ENCODE measurements at regions not wholly inside any gene's neighbourhood (a gene's known extent, or its start where the extent isn't known, plus 50 kb on each side); places are given as distances from the start of the nearest gene placed in this dataset.

DNA sequence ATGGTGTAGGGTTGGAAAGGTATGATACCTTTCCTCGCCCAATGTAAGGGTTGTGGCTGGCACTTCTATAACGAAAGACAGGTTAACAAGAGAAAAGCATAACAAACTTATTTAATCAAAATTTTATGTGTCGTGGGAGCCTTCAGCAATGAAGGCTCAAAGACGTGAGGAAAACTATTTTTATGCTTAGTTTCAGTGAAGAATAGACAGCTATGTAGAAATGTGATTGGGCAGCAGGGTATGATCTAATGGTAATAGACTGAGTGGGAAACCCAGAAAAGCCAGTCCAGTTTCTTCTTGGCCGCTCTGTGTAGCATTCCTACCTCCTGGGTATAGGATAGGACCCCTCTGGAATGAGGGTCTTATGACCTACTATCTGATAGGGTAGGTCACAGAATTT is 464.7 kb downstream of the ADGRL2 start:
- no peak overlapping the region for H3K4me3 ChIP-seq (ENCODE audit: low read length)
- DNase-seq (ENCODE audit: low read depth, low spot score): no peak

DNA sequence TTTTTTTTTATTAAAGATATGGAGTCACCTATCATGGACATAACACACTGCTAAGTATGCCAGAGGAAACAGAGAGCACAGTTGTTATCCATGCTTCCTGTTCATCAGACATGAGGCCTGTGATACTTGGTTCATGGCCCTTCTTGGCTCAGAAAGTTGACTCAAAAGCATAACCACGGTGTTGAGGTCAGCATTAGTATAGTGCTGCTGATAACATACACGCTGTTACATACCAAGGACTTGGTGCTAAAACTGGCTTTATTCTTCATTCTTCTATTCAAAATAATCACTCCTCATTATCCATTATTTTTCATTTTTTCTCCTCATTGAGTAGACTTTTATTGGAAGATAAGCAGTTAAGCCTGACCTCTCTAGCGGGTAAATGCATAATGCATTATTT is 464.1 kb downstream of the ADGRL2 start:
- DNase-seq (ENCODE audit: low read depth, low spot score): no peak
- H3K4me3 ChIP-seq (ENCODE audit: low read length): no peak overlapping the region

DNA sequence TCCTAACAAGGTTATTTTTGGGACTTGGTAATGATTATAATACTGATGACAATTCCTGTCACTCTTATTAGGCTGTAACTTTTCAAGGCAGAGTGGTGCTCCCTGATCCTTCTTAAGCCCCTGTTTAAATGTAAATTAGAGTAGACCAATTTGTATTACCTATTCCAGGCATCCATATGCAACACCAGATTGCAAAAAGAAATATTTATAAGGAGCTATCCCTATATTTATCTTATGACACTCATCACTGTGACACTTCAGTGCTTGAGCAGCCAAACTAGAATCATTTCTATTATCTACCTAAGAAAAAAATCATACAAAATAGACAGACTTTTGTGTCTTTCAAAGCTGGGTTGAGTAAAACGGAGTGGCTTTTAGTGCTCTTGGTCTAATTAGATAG is 462.7 kb downstream of the ADGRL2 start:
- no peak for DNase-seq (ENCODE audit: low read depth, low spot score)
- no peak overlapping the region for H3K4me3 ChIP-seq (ENCODE audit: low read length)

DNA sequence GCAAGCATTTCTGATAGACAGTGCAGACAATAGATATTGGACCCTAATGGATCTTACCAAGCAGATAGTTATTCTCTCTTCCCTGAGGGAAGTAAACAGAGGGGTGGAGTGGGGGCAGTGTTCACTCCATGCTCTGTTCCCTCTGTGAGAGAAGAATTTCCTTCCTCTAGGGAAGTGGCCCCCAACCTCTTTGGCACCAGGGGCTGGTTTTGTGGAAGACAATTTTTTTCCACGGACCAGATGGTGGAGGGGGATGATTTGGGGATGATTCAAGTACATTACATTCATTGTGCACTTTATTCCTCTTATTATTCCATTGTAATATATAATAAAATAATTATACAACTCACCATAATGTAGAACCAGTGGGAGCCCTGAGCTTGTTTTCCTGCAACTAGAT is 459.9 kb downstream of the ADGRL2 start:
- no peak for DNase-seq (ENCODE audit: low read depth, low spot score)
- H3K4me3 ChIP-seq (ENCODE audit: low read length): no peak overlapping the region

DNA sequence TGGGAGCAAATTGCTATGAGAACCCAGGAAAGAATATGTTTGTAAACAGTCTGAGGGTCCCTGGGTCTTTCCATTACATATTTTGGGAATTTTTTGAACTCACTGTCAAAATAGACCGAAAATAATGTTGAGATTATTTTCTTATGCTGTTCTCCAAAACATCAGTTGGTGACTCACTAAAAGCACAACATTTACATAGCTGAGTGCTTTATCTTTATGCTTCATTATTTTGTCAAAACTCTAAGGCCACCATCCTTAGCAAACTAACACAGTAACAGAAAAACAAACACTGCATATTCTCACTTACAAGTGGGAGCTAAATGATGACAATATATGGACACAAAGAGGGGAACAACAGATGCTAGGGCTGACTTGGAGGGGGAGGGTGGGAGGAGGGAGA is 459.3 kb downstream of the ADGRL2 start:
- no peak overlapping the region for H3K4me3 ChIP-seq (ENCODE audit: low read length)
- no peak for DNase-seq (ENCODE audit: low read depth, low spot score)

DNA sequence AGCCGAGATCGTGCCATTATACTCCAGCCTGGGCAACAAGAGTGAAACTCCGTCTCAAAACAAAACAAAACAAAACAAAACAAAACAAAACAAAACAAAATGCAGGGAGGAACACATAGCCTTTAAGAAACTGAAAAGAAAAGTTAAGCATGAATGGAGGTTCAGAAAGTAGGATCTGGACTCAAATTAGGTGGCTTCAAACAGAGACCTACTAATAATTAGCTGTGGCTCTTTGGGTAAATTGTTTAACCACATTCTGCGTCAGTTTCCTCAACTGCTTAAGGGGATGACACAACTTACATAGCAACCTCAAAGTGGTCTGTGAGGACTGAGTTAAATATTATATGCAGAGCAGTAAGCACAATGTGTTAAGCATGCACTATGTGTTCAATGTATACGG is 458.2 kb downstream of the ADGRL2 start:
- DNase-seq (ENCODE audit: low read depth, low spot score): no peak
- H3K4me3 ChIP-seq (ENCODE audit: low read length): no peak overlapping the region

DNA sequence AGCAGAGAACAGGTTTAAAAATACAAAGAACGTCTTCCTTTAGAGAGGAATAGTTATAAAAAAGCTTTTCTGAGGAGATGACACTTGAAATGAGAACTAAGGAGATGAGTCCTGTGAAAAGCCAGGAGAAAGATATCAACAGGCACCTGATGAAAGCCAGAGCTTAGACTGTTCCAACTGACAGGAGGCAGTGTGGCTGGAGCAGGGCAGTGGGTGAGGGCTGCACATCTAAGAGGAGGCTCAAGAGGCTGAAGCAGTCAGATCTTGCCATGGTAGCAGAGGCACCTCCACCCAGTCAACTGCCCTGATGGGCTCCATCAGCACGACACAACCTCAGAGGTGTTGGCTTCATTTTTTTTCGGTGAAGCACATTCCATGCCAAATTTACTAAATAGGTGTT is 445.3 kb downstream of the ADGRL2 start:
- no peak for DNase-seq (ENCODE audit: low read depth, low spot score)
- no peak overlapping the region for H3K4me3 ChIP-seq (ENCODE audit: low read length)

DNA sequence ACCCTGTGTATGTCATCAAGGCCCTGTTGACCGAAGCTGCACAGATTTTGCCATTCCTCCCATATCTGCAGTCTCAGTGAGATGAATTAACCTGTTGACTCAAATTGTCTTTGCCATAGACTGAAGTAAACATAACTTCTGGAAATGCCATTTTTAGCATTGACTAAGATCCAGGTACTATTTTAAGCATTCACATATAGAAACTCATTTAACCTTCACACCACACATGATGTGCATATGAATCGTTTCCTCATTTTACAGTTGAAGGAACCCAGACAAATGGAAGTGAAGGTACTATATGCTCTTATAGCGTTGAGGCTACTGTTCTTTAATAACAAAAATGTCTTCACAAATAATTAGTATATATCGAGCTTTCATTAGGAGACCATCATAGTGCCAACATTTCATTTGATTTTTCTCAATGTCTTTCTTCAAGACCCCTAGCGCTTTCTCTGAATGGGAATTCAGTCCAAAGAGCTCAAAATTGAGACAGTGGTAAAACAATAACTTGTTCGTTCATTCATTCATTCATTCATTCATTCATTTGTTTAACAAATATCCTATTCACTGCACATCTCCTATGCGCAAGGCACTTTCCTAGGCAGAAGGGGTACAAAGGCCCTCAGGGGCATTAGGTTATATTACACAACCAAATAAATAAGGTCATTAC is 444.7 kb downstream of the ADGRL2 start:
- H3K4me3 ChIP-seq (ENCODE audit: low read length): no peak overlapping the region
- no peak for DNase-seq (ENCODE audit: low read depth, low spot score)

DNA sequence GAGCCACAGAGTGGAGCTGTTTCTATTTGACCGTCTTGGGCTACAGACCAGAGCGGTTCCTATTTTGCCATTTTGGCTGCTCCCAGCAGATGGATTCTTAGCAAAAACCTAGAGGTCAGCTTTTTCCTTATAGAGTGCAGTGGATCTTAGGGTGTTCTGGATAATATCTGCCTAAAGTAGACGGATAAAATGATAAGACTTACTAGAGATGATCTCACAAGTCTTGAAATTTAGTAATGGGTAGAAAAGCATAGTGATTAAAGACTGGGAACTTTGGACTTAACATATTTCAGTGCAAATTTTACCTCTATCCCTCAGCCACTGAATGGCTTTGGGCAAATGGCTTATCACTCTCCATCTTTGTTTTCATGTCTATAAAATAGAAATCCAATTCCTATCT is 439.8 kb downstream of the ADGRL2 start:
- no peak for DNase-seq (ENCODE audit: low read depth, low spot score)
- no peak overlapping the region for H3K4me3 ChIP-seq (ENCODE audit: low read length)

DNA sequence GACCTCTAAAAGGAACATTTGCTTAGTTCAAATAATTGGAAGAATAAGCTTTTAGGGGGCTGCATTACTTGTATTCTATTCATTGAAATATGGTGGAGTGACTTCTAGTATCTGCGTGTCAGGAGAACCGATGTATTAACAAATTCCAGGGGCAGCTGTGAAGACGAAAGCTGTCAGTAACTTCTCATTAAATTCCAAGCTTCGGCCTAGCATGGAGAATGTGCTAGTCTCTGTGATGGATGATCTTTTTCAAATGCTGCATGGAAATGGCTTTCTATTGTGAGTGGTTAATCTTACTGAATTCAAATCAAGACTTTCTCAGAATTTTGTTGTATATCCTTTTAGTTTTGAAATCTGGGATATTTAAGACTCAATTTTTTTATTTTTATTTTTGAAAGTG is 429.9 kb downstream of the ADGRL2 start:
- no peak overlapping the region for H3K4me3 ChIP-seq (ENCODE audit: low read length)
- no peak for DNase-seq (ENCODE audit: low read depth, low spot score)

DNA sequence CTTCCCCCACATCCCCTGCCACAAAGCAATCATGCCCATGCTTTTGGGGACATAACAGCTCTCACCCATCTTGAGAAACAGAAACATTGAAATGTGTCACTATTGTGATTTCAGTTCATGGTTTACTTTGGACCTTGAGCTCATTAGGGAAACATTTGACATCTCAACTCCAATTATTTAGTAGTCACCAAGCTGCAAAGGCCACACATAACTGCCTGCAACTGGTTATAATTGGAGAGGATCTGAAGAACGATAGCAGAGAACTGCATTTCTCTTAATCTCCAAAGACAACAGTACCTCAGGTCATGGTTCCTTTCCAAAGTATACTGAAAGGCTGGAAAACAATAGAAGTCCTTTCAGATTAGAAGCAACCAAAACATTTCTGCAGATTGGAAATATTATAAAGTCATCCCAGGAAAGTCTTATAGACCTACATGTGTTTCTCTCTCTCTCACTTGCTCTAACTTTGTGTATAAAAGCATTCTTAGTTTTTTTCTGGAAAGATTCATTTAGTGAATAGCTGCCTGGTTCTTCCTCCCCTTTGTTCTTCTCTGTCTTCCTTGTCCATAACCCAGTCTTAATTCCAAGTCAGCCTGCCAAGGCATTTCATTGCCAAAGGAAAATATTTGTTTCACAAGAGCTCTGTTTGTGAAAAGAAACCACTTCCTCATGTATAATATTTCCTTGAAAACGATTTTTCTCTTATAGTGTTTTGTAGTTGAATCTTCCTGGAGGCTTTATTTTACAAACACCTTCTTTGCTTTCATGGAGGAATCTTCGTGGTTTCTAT is 426.8 kb downstream of the ADGRL2 start:
- no peak for DNase-seq (ENCODE audit: low read depth, low spot score)
- no peak overlapping the region for H3K4me3 ChIP-seq (ENCODE audit: low read length)

DNA sequence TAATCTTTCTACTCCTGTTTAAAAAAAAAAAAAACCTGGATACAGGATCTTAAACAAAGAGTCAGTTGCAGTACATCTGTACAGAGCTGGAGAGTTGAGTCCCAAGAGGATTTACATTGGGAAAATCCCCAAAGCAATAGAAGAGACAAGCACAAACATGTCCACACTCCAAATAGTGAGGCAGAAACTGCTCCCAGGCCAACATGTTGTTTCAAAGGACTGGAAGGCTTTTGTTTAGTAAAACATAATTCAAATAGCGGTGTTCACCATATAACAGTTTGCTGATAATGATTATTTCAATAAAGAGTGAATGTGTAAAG is 425.4 kb downstream of the ADGRL2 start:
- no peak for DNase-seq (ENCODE audit: low read depth, low spot score)
- H3K4me3 ChIP-seq (ENCODE audit: low read length): no peak overlapping the region

DNA sequence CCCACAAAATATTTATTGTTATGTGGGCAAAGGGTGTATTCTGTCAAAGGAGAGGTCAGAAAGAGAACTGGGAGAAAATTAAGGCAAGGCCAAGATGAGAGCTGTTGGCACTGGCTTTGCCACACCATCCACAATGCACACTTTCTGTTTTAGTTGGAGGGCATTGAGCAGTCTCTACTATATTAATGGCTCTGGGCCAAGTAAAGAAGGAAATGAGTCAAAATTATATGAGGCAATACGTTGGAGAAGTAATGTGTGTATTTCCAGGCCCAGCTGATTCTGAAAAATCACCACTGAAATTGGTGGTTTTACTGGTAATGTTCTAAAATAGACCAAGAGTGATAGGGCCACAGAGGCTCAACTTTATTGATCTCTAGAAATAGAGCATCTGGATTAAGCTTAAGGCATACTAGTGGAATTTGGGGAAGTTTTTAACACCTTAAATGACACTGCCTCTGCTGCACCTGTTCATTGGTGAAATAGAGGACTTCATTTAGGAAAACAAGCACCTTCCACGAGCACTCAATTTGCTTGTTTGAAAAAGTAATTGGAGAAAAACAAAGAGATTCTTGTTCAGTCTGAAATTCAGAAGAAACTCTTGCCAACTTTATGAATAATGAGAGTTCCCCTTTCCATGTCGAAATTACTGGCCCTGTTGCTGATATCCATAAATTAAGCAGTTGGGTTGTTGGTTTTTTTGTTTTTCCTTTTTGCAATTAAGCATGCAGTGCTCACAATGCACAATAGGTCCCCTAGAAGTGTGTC is 424.9 kb downstream of the ADGRL2 start:
- H3K4me3 ChIP-seq (ENCODE audit: low read length): no peak overlapping the region
- DNase-seq (ENCODE audit: low read depth, low spot score): no peak

DNA sequence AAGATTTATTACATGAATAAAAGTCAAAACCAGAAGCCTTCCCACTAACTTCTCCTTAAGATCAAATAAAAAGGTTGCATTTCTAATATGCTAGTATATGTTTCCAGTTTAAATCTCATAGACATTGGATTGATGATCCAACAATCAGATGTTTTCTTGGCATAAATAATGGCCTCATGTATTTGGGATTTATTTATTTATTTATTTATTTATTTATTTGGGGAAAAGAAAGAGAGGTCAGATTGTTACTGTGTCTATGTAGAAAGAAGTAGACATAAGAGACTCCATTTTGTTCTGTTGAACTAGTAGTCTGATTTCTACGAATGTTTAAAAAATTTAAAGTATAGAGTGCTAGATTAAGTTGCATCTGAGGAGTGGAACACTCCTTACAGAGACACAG is 422.4 kb downstream of the ADGRL2 start:
- H3K4me3 ChIP-seq (ENCODE audit: low read length): no peak overlapping the region
- DNase-seq (ENCODE audit: low read depth, low spot score): no peak

DNA sequence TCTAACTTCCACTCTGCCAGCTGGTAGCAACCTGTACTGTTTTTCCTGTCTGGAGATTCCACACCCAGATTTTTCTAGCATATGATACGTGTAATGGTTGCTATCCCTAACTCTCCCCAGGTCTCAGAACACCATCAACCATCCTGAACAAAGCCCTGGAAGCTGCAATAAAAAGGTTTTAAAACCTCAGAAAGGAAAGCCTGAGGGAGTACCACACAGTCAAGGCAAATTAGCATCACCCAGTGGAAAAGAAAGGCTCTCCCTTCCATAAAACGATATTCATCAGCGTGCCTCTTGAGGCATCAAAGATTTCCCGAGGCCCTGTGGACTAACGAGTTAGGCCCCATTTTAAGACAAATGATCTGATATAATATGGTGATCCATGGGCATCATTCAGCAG is 421.0 kb downstream of the ADGRL2 start:
- no peak overlapping the region for H3K4me3 ChIP-seq (ENCODE audit: low read length)
- no peak for DNase-seq (ENCODE audit: low read depth, low spot score)

DNA sequence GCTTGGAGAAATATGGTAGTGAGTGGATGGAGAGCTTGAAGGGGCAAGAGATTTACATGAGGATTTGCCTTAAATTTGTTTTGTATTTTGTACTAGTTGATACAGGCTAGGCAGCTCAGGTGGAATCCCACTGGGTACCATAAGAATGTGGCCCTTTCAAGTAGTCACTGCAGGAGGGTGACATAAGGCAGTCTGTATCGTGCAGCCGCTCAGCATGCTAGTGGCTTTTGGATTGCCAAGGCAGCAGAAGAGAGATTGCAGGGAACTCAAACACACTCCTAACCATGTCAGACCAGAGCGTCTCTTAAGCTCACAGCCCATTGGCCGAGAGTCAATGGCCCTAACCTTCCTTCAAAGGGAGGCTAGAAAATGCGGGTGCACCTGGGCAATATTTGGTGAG is 420.0 kb downstream of the ADGRL2 start:
- no peak overlapping the region for H3K4me3 ChIP-seq (ENCODE audit: low read length)
- no peak for DNase-seq (ENCODE audit: low read depth, low spot score)

DNA sequence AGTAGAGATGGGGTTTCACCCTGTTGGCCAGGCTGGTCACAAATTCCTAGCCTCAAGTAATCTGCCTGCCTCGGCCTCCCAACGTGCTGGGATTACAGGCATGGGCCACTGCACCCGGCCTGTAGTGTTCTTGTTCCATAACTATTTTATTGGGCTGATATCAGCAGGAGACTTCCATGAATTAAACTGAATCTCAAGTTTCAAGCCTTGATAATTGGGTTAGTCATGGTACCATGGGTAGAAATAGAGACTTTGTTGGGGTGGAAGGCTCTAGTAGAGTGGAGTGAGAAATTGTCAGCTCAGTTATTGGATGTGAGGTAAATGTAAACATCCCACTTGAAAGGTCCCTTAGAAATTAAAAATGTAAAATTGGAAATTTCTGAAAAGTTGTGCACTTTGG is 419.1 kb downstream of the ADGRL2 start:
- H3K4me3 ChIP-seq (ENCODE audit: low read length): no peak overlapping the region
- no peak for DNase-seq (ENCODE audit: low read depth, low spot score)

DNA sequence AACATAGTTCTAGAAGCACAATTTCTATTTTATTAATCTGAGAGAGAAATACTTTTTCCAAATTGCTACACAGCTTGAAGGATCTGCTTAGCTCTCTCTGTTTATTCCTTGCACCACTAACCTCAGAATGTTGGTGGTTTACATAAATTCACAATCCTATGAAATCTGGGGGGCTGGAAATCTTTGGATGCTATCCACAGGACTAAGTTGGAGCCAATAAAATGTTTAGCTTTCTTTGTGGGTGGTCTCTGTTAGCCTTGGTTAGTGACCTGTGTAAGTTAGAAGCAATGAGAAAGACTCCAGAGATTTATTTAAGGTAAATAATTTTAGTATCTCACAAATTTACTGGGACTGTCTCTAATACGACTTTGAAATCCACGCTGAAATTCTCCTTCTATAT is 418.1 kb downstream of the ADGRL2 start:
- DNase-seq (ENCODE audit: low read depth, low spot score): no peak
- no peak overlapping the region for H3K4me3 ChIP-seq (ENCODE audit: low read length)

DNA sequence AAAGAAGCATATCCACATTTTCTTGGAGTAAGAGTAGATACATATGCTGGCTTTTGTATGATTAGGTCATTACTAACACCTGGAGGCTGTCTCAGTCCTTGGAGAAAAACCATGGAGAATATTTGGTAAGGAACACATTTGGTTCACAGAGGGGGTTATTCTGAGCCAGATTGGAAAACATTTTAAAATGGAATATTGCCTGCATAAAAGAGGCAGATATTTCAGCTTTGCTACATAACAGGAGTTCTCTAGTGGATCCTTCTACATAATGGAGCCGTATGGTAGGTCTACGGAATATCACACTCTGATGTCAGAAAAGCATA is 415.1 kb downstream of the ADGRL2 start:
- no peak for DNase-seq (ENCODE audit: low read depth, low spot score)
- H3K4me3 ChIP-seq (ENCODE audit: low read length): no peak overlapping the region

DNA sequence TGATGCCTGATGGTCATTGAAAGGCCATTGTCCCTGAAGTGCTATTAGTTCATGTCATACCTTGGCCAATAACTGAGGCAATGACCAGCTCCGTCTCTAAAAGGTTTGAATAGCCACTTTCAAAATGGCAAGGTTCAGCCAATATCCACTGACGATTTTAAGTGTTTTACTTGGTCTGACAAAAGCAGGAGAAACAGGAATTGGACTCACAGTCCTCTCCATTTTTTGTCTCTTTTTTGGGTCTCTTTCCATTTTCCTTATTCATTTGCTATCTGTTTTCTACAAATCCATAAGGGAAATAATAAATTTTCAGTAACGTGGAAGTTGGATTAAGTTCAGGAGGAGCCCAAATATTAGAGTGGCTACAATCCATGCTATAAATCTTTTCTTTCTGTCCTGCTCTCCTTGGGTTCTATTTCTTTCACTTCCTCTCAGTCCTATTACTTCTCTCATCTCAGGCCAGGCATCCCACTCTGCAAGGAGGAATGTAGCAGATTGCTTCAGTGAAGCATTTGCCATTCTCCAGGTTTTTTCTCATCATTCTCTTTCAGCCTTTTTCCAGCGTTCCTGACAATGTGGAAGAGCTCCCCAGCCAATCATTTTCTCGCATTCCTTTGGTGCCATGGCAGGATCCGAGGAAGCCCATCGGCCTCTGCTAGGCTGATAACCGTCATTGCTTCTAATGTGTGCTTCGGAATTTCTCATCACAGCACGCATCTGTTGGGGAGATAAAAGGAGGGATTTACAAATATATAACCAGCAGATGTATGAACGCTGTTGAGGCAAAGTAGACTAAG is 414.5 kb downstream of the ADGRL2 start:
- H3K4me3 ChIP-seq (ENCODE audit: low read length): no peak overlapping the region
- no peak for DNase-seq (ENCODE audit: low read depth, low spot score)
